K562 (cell line): ENCODE measurements at regions not wholly inside any gene's neighbourhood (a gene's known extent, or its start where the extent isn't known, plus 50 kb on each side); places are given as distances from the start of the nearest gene placed in this dataset.
A peak's percentile ranks its signal among the peaks of the same experiment; 100 is the strongest.

Experiments used
- BRCA1 ChIP-seq, 2 experiments: fragments of 450-650 bp in 1 of 2; sonication (generic) in 1 of 2; formaldehyde crosslinking in 1 of 2; IDR thresholded peaks; 2 replicates each; pipeline versions ENCODE4 v1.5.0 to v1.6.1; 2017 to 2020; ENCODE audit warnings: mild to moderate bottlenecking in 1 of 2, missing genetic modification reagents in 1 of 2
- CEBPB ChIP-seq: fragments of 450-650 bp; IDR thresholded peaks from 2 replicates; pipeline ENCODE4 v1.6.1; 2016; ENCODE audit warnings: missing genetic modification characterization, missing compliant biosample characterization
- CEBPG ChIP-seq, 3 experiments: fragments of 200-800 bp in 1 of 3; sonication (Bioruptor generic) in 1 of 3; sonication (generic) in 1 of 3; formaldehyde crosslinking in 1 of 3; IDR thresholded peaks in 2 of 3; conservative IDR thresholded peaks in 1 of 3; 2 replicates each; pipeline versions ENCODE4 v1.6.1 to v1.8.0; 2016 to 2022; ENCODE audit warnings: missing compliant biosample characterization in 2 of 3, missing genetic modification characterization in 2 of 3, mild to moderate bottlenecking in 1 of 3, missing genetic modification reagents in 1 of 3
- CEBPZ ChIP-seq: fragments of 150-350 bp; IDR thresholded peaks from 2 replicates; pipeline ENCODE4 v1.6.1; 2014; ENCODE audit warnings: low read depth, mild to moderate bottlenecking, low read length, borderline replicate concordance
- DMBX1 ChIP-seq: fragments of 250-450 bp; sonication (Bioruptor Pico); IDR thresholded peaks from 2 replicates; pipeline ENCODE4 v1.8.0; 2022; ENCODE audit warnings: inconsistent platforms, mild to moderate bottlenecking, moderate library complexity, borderline replicate concordance
- KDM2B ChIP-seq: fragments of 250-450 bp; sonication (Bioruptor Pico); IDR thresholded peaks from 2 replicates; pipeline ENCODE4 v1.8.0; 2021; ENCODE audit warnings: mild to moderate bottlenecking, moderate library complexity
- MAFF ChIP-seq: IDR thresholded peaks from 2 replicates; pipeline ENCODE4 v1.6.1; 2012; ENCODE audit warnings: low read length, improper control_type of control experiment
- MAFK ChIP-seq: IDR thresholded peaks from 2 replicates; pipeline ENCODE4 v1.6.1; 2011; ENCODE audit warnings: low read length, improper control_type of control experiment
- MYC ChIP-seq, 2 experiments: fragments of 250-450 bp in 1 of 2; sonication (Bioruptor Pico) in 1 of 2; IDR thresholded peaks; 2 replicates each; pipeline versions ENCODE4 v1.5.1 to v1.6.1; 2012 to 2021; ENCODE audit warnings: low read depth in 2 of 2, borderline replicate concordance in 1 of 2, improper control_type of control experiment in 1 of 2, low read length in 1 of 2, mild to moderate bottlenecking in 1 of 2, moderate library complexity in 1 of 2
- NRF1 ChIP-seq, 2 experiments: fragments of 450-650 bp; IDR thresholded peaks in 1 of 2; conservative IDR thresholded peaks in 1 of 2; 2 replicates each; pipeline ENCODE4 v1.6.1; 2014; ENCODE audit warnings: mild to moderate bottlenecking in 2 of 2
- PREB ChIP-seq: sonication (generic); formaldehyde crosslinking; IDR thresholded peaks from 2 replicates; pipeline ENCODE4 v1.8.1; 2023; ENCODE audit warnings: mild to moderate bottlenecking, missing genetic modification reagents
- RBM17 ChIP-seq: fragments of 200-400 bp; formaldehyde crosslinking; IDR thresholded peaks from 2 replicates; pipeline ENCODE4 v1.6.1; 2017; ENCODE audit warnings: low read depth, mild to moderate bottlenecking, low read length, borderline replicate concordance
- SPI1 ChIP-seq: IDR thresholded peaks from 2 replicates; pipeline ENCODE4 v1.6.1; 2011; ENCODE audit warnings: low read depth, low read length, control low read depth, borderline replicate concordance
- ZNF133 ChIP-seq: fragments of 250-450 bp; sonication (Bioruptor Pico); IDR thresholded peaks from 2 replicates; pipeline ENCODE4 v1.4.0; 2020; ENCODE audit warnings: mild to moderate bottlenecking
- ZNF76 ChIP-seq: fragments of 250-450 bp; sonication (Bioruptor Pico); IDR thresholded peaks from 2 replicates; pipeline ENCODE4 v1.4.0; 2020; ENCODE audit warnings: mild to moderate bottlenecking, moderate library complexity, borderline replicate concordance
- ZNF77 ChIP-seq: fragments of 250-450 bp; sonication (Bioruptor Pico); IDR thresholded peaks from 2 replicates; pipeline ENCODE4 v1.5.0; 2020
- TF ChIP-seq, protein P1 (sequence below): fragments of 450-650 bp; IDR thresholded peaks from 2 replicates; pipeline ENCODE4 v1.6.1; 2016

- TF ChIP-seq KDM2B (CRISPR knock-in tag) (no peak), CEBPZ (no peak), CEBPG (CRISPR knock-in tag; IDR thresholded peaks at IDR 0.05) (0 out of 2 replicates have a peak, but pooled peaks have one; percentile 17), CEBPG (tag; conservative IDR thresholded peaks at IDR 0.05 in 1 of 2, IDR thresholded peaks at IDR 0.05 in 1 of 2) (0 out of 4 replicates have a peak, but pooled peaks of 1 of the 2 experiments have one; percentile 32), MYC (IDR thresholded peaks at IDR 0.05; ENCODE audit: low read depth, low read length) (no peak), MYC (CRISPR knock-in tag; IDR thresholded peaks at IDR 0.05; ENCODE audit: borderline replicate concordance, low read depth) (no peak), PREB (no peak), RBM17 (no peak), SPI1 (no peak), ZNF133 (CRISPR knock-in tag) (no peak), ZNF77 (CRISPR knock-in tag) (no peak), CEBPB (tag) (peak; percentile 86), BRCA1 (IDR thresholded peaks at IDR 0.05) (no peak), BRCA1 (CRISPR knock-in tag; IDR thresholded peaks at IDR 0.05) (no peak), DMBX1 (CRISPR knock-in tag) (no peak), NRF1 (conservative IDR thresholded peaks at IDR 0.05 in 1 of 2, IDR thresholded peaks at IDR 0.05 in 1 of 2) (0 out of 4 replicates have a peak, but pooled peaks of 1 of the 2 experiments have one; percentile 13), MAFK (no peak), MAFF (no peak), ZNF76 (CRISPR knock-in tag) (no peak)
- TF ChIP-seq, protein P1, sequence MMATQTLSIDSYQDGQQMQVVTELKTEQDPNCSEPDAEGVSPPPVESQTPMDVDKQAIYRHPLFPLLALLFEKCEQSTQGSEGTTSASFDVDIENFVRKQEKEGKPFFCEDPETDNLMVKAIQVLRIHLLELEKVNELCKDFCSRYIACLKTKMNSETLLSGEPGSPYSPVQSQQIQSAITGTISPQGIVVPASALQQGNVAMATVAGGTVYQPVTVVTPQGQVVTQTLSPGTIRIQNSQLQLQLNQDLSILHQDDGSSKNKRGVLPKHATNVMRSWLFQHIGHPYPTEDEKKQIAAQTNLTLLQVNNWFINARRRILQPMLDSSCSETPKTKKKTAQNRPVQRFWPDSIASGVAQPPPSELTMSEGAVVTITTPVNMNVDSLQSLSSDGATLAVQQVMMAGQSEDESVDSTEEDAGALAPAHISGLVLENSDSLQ = peak; percentile 46
Observed at GRCh38 chr12:123050913-123051312, 70.4 kb downstream of the ARL6IP4 start (continued).
